ENCODE measurements at regions not wholly inside any gene's neighbourhood (a gene's known extent, or its start where the extent isn't known, plus 50 kb on each side); places are given as distances from the start of the nearest gene placed in this dataset.

DNA sequence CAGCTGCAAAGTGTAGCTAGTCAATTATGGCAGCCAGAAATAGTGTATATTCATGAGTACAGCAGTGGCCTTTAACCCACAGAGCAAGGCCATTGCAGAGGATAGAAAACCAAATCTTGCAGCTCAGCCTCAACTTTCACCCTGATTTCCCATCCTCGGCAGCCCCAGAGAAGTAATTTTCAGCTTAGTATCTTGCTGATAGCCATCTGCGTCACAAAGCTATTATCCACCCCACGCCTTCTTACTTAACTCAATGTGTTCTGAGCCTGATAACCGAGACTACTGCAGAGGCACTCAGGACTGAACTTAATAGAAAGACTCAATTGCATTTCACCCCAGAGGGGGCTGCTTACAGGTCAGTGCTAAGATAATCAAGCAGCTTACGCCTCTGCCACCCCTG, 174.5 kb upstream of the MAOA start:
- no peak overlapping the region for H3K4me3 ChIP-seq (replicated peaks; ENCODE audit: low read depth, low read length)
- TF ChIP-seq, protein P1, sequence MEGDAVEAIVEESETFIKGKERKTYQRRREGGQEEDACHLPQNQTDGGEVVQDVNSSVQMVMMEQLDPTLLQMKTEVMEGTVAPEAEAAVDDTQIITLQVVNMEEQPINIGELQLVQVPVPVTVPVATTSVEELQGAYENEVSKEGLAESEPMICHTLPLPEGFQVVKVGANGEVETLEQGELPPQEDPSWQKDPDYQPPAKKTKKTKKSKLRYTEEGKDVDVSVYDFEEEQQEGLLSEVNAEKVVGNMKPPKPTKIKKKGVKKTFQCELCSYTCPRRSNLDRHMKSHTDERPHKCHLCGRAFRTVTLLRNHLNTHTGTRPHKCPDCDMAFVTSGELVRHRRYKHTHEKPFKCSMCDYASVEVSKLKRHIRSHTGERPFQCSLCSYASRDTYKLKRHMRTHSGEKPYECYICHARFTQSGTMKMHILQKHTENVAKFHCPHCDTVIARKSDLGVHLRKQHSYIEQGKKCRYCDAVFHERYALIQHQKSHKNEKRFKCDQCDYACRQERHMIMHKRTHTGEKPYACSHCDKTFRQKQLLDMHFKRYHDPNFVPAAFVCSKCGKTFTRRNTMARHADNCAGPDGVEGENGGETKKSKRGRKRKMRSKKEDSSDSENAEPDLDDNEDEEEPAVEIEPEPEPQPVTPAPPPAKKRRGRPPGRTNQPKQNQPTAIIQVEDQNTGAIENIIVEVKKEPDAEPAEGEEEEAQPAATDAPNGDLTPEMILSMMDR (IDR thresholded peaks at IDR 0.05; ENCODE audit: low read depth, low read length, missing control alignments), result no peak
- DNase-seq (ENCODE audit: extremely low read depth, low read depth), result no peak

DNA sequence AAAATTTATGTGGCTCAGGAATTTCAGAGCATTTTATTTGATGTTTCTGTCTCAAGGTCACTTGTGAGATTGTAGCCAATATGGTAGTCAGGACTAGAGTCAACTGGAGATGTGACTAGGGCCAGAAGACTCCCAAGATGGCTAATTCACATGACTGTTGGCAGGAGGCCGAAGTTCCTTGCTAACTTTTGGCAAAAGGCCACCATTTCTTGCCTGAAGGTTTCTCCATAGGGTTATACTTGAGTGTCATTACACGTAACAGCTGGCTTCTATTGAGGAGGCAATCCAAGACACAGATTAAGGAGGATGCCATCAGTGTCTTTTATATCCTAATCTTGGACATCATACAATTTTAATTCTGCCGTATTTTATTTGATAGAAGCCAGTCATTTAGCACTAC, 162.3 kb upstream of the MAOA start:
- TF ChIP-seq, protein P1 (IDR thresholded peaks at IDR 0.05; ENCODE audit: low read depth, low read length, missing control alignments), result no peak
- no peak for DNase-seq (ENCODE audit: extremely low read depth, low read depth)
- no peak overlapping the region for H3K4me3 ChIP-seq (replicated peaks; ENCODE audit: low read depth, low read length)

DNA sequence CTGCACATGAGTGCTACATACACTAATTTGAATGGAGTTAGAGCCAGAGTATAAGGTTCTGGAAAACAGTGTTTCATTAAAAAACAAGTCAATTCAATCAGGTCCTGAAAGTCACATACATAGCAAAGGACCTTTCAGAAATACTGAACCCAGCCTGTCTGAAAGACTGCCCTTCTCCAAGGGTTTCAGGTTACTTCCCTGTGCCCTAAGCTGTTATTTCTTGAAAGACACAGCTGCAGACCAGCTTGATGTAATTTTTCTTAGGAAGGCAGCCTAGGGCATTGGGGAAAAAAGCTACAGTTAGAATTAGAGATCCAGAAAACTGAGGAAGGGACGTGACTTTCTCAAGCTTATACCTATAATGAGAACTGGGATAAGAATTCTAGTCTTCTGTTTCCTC, 155.9 kb upstream of the MAOA start:
- TF ChIP-seq, protein P1 (IDR thresholded peaks at IDR 0.05; ENCODE audit: low read depth, low read length, missing control alignments), result no peak
- no peak for DNase-seq (ENCODE audit: extremely low read depth, low read depth)
- H3K4me3 ChIP-seq (replicated peaks; ENCODE audit: low read depth, low read length), result no peak overlapping the region

DNA sequence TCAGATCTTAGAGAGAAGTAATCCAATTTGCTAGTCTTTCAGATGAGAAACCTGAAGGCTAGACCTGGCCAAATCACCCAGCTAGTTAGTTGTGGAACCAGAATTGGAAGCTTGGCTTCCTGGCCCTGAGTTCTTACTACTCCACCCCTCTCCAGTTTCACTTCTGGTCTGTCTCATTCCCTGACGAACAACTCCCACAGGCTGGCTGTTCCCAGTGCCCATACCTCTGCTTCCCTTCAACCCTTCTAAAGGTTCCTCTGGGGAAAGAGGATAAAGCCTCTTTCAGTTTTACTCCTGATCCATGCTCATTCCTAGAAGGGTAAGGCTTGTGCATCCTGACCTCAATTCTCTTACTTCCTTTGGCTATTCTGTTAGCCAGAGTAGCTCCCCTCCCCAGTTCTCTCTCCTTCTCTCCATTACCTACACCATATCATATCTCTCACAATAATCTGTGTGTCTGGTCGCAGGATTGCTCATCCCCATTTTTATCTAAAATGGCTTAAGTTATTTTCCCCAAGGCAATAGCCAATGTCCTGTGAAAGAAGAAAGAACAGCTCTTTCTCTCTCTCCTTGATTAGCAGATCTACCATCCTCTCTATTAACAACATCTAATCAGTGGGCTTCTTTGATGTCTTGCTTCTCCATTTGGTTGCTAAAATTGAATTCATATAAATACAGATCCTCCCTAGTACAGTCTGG, 155.0 kb upstream of the MAOA start:
- DNase-seq (ENCODE audit: extremely low read depth, low read depth), result no peak
- TF ChIP-seq, protein P1 (IDR thresholded peaks at IDR 0.05; ENCODE audit: low read depth, low read length, missing control alignments), result no peak
- H3K4me3 ChIP-seq (replicated peaks; ENCODE audit: low read depth, low read length), result no peak overlapping the region

DNA sequence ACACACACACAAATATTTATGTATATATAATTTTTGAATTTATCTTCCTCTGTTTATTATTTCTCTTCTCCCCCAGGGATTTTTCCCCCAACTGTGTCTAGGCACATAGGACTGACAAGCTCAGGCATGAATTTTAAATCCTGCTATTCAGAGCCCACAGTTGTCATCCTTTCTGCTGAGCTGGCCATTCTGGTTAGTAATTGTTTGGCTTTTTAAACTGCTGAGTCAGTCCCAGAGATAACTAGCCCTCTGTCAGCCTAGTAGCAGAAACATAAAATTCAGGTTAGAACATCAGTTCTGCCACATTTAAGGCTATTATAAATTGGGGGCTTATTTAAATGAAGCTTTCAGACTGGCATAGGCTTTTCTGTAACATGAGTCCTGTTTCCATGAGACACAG, 151.7 kb upstream of the MAOA start:
- no peak for DNase-seq (ENCODE audit: extremely low read depth, low read depth)
- TF ChIP-seq, protein P1 (IDR thresholded peaks at IDR 0.05; ENCODE audit: low read depth, low read length, missing control alignments), result no peak

DNA sequence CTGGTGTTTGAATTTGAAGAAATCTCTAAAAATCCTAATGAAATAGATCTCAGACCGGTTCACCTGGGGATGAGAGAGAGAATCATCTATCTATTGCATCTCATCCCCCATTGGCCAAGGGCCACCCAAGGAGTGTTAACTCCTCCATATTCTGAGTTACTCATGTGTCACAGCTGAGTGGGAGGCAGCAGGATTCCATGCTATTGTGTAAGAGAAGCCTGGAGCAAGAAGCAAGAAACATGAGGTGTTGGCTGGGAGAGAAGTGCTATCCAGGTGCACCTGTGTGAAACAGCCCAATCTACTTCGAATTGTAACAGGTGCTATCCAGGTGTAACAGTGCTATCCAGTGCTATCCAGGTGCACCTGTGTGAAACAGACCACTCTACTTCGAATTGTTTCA, 150.3 kb upstream of the MAOA start:
- no peak for DNase-seq (ENCODE audit: extremely low read depth, low read depth)
- TF ChIP-seq, protein P1 (IDR thresholded peaks at IDR 0.05; ENCODE audit: low read depth, low read length, missing control alignments), result no peak
- no peak overlapping the region for H3K4me3 ChIP-seq (replicated peaks; ENCODE audit: low read depth, low read length)

More for the DNA sequence above, 151.7 kb upstream of the MAOA start:
- no peak overlapping the region for H3K4me3 ChIP-seq (replicated peaks; ENCODE audit: low read depth, low read length)

DNA sequence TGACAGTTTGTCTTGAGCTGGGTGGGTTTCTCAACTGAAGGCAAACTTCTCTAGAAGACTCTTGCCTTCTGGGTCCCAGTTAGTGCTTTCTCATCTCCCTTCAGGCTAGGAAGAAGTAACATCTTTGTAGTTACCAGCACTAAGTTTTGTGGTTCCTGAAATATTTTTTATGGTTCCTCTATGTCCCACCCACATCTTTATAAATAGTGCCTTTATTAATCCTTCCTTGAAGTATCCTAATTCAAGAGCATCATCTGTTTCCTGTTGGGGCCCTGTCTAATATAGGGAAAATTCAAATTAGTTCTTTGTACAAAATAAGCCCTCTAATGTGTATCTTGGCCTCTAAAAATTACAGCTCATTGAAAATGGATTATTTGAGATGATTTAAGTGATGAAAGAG, 147.4 kb upstream of the MAOA start:
- no peak overlapping the region for H3K4me3 ChIP-seq (replicated peaks; ENCODE audit: low read depth, low read length)
- DNase-seq (ENCODE audit: extremely low read depth, low read depth), result no peak
- TF ChIP-seq, protein P1 (IDR thresholded peaks at IDR 0.05; ENCODE audit: low read depth, low read length, missing control alignments), result no peak

Measured in HFF-Myc (cell line).